Cardiac muscle cell (in vitro differentiated cells and primary cell): ENCODE measurements at regions not wholly inside any gene's neighbourhood (a gene's known extent, or its start where the extent isn't known, plus 50 kb on each side); places are given as distances from the start of the nearest gene placed in this dataset.
A peak's percentile ranks its signal among the peaks of the same experiment; 100 is the strongest.

Experiments
- DNase-seq, 2 donors: peaks; one replicate each; pipeline versions ENCODE4 v3.0.0 to v3.0.0-alpha.2; 2010 to 2017; ENCODE audit warnings: low read depth in 1 of 2, low spot score in 1 of 2
- H3K27ac ChIP-seq: fragments of 200-600 bp; sonication (generic); 2 replicates; pipeline ENCODE4 v1.5.1; 2016
- H3K27me3 ChIP-seq: fragments of 200-600 bp; sonication (generic); 2 replicates; pipeline ENCODE4 v1.6.0; 2016; ENCODE audit warnings: control low read depth
- H3K36me3 ChIP-seq: fragments of 200-600 bp; sonication (generic); 2 replicates; pipeline ENCODE4 v1.5.1; 2016; ENCODE audit warnings: control low read depth
- H3K4me1 ChIP-seq: fragments of 200-600 bp; sonication (generic); 2 replicates; pipeline ENCODE4 v1.8.1; 2017; ENCODE audit warnings: low read depth, mild to moderate bottlenecking, mixed run types
- H3K4me3 ChIP-seq: fragments of 200-600 bp; sonication (generic); 2 replicates; pipeline ENCODE4 v1.5.1; 2016; ENCODE audit warnings: mild to moderate bottlenecking
- H3K9me3 ChIP-seq: fragments of 200-600 bp; sonication (generic); 2 replicates; pipeline ENCODE4 v1.5.1; 2017; ENCODE audit warnings: low read depth, mild to moderate bottlenecking, control low read depth
- TF ChIP-seq, protein P1 (sequence below): IDR thresholded peaks from 2 replicates; pipeline ENCODE4 v1.5.1; 2012; ENCODE audit warnings: low read depth, mild to moderate bottlenecking, low read length

GRCh38 chr13:80118506-80118905 is 222.4 kb downstream of the SPRY2 start:
- DNase-seq, result no peak
- Histone ChIP-seq H3K27ac (no peak overlapping the region), H3K9me3 (no peaks in the 10 kb centered on the region), H3K4me1 (no peaks in the 10 kb centered on the region), H3K27me3 (no peaks in the 10 kb centered on the region), H3K36me3 (no peaks in the 10 kb centered on the region), H3K4me3 (no peak overlapping the region)
- TF ChIP-seq, protein P1, sequence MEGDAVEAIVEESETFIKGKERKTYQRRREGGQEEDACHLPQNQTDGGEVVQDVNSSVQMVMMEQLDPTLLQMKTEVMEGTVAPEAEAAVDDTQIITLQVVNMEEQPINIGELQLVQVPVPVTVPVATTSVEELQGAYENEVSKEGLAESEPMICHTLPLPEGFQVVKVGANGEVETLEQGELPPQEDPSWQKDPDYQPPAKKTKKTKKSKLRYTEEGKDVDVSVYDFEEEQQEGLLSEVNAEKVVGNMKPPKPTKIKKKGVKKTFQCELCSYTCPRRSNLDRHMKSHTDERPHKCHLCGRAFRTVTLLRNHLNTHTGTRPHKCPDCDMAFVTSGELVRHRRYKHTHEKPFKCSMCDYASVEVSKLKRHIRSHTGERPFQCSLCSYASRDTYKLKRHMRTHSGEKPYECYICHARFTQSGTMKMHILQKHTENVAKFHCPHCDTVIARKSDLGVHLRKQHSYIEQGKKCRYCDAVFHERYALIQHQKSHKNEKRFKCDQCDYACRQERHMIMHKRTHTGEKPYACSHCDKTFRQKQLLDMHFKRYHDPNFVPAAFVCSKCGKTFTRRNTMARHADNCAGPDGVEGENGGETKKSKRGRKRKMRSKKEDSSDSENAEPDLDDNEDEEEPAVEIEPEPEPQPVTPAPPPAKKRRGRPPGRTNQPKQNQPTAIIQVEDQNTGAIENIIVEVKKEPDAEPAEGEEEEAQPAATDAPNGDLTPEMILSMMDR, result no peak

DNA sequence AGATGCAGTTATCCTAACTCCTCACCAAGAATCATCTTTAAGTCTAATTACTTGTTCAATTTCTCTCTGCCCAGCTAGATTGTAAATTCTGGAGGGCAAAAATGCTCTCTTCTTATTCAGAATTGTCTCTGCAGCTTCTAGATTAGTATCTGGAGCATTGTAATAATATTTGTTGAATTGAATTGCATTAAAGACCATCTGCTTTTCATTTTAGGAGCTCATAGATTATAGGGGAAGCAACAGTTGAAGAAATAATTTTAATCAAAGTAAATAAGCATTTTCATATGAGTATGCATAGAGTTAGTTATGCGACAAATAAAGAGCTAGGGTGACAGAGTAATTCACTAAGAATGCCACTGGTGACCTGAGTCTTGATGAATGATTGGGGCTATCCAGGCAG is 222.8 kb downstream of the SPRY2 start:
- no peak overlapping the region for H3K27ac ChIP-seq
- no peak overlapping the region for H3K4me3 ChIP-seq
- H3K9me3 ChIP-seq, result no peaks in the 10 kb centered on the region
- TF ChIP-seq, protein P1, result no peak
- no peaks in the 10 kb centered on the region for H3K27me3 ChIP-seq
- no peaks in the 10 kb centered on the region for H3K4me1 ChIP-seq
- no peaks in the 10 kb centered on the region for H3K36me3 ChIP-seq
- DNase-seq, result no peak

DNA sequence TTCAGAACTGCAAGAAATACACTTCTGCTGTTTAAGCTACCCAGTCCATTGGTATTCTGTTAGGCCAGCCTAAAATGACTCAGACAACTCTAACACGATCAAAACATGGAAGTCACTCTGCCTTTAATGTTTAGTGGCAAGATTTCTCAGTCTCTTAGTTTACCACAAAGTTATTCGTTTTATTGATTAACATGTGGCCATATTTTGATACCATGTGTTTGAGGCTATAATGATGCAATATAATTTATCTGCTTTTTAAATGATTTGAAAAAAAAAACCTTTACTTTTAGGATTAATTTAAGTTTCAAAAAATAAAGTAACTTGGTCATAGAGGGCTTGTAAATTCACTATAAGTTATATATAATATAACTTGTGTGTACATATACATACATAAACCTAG is 223.4 kb downstream of the SPRY2 start:
- DNase-seq, result no peak
- H3K27ac ChIP-seq, result no peak overlapping the region
- H3K9me3 ChIP-seq, result no peaks in the 10 kb centered on the region
- H3K4me1 ChIP-seq, result no peaks in the 10 kb centered on the region
- H3K27me3 ChIP-seq, result no peaks in the 10 kb centered on the region
- TF ChIP-seq, protein P1, result no peak
- no peak overlapping the region for H3K4me3 ChIP-seq
- H3K36me3 ChIP-seq, result no peaks in the 10 kb centered on the region

GRCh38 chr13:80116107-80116506 is 224.8 kb downstream of the SPRY2 start:
- no peaks in the 10 kb centered on the region for H3K27me3 ChIP-seq
- H3K36me3 ChIP-seq, result no peaks in the 10 kb centered on the region

GRCh38 chr13:80115616-80116015 is 225.3 kb downstream of the SPRY2 start:
- H3K36me3 ChIP-seq, result no peaks in the 10 kb centered on the region
- H3K4me3 ChIP-seq, result no peak overlapping the region
- H3K9me3 ChIP-seq, result no peaks in the 10 kb centered on the region
- no peak overlapping the region for H3K27ac ChIP-seq
- no peak for DNase-seq
- no peaks in the 10 kb centered on the region for H3K4me1 ChIP-seq
- TF ChIP-seq, protein P1, result no peak
- no peaks in the 10 kb centered on the region for H3K27me3 ChIP-seq

More at GRCh38 chr13:80116107-80116506, 224.8 kb downstream of the SPRY2 start:
- Histone ChIP-seq H3K4me1 (no peaks in the 10 kb centered on the region), H3K27ac (no peak overlapping the region), H3K9me3 (no peaks in the 10 kb centered on the region), H3K4me3 (no peak overlapping the region)
- TF ChIP-seq, protein P1, result no peak
- peak in 1 of 2 donors; percentile 54 for DNase-seq
